H1 (cell line): ENCODE measurements at regions not wholly inside any gene's neighbourhood (a gene's known extent, or its start where the extent isn't known, plus 50 kb on each side); places are given as distances from the start of the nearest gene placed in this dataset.

Experiments used
- CTCF ChIA-PET: fragments of 300-600 bp; sonication (Branson Sonifier 250); formaldehyde crosslinking; loops from one replicate; lab custom pipeline; 2021; ENCODE audit not compliant: partially characterized antibody; lab: Charles Lee
- POLR2A ChIA-PET: fragments of 300-600 bp; sonication (Branson Sonifier 250); formaldehyde crosslinking; loops from one replicate; lab custom pipeline; 2021; ENCODE audit warnings: inconsistent platforms; ENCODE audit not compliant: partially characterized antibody; lab: Charles Lee
- DNase-seq, 2 experiments: peaks; one replicate each; pipeline versions ENCODE4 v3.0.0 to v3.0.0-alpha.2; 2010 to 2022; ENCODE audit warnings: low spot score in 2 of 2, low read depth in 1 of 2, mixed read lengths in 1 of 2
- FAIRE-seq: peaks from 2 replicates; lab custom pipeline; 2011; peaks lifted over from hg19 to GRCh38; lab: Jason Lieb, UNC
- H2AFZ ChIP-seq: 2 replicates; pipeline ENCODE4 v1.8.1; 2012; ENCODE audit warnings: low read length, inconsistent platforms
- H2AK5ac ChIP-seq: 2 replicates; pipeline ENCODE4 v1.6.1; 2013; ENCODE audit warnings: low read depth, low read length
- H2BK120ac ChIP-seq: replicated peaks from 2 replicates; pipeline ENCODE3; 2013; ENCODE audit warnings: low read depth, low read length, inconsistent platforms
- H2BK12ac ChIP-seq: 2 replicates; pipeline ENCODE4 v1.6.1; 2013; ENCODE audit warnings: low read depth, low read length
- H2BK15ac ChIP-seq: 2 replicates; pipeline ENCODE4 v1.6.1; 2013; ENCODE audit warnings: low read length
- H2BK20ac ChIP-seq: 2 replicates; pipeline ENCODE4 v1.6.1; 2013; ENCODE audit warnings: low read length
- H2BK5ac ChIP-seq: 2 replicates; pipeline ENCODE4 v1.6.1; 2013; ENCODE audit warnings: low read depth, low read length
- H3K14ac ChIP-seq: 2 replicates; pipeline ENCODE4 v1.6.1; 2013; ENCODE audit warnings: inconsistent platforms; ENCODE audit not compliant: insufficient read length
- H3K18ac ChIP-seq: 2 replicates; pipeline ENCODE4 v1.6.1; 2013; ENCODE audit warnings: low read length; ENCODE audit errors: extremely low read depth
- H3K23ac ChIP-seq: 2 replicates; pipeline ENCODE4 v1.6.1; 2013; ENCODE audit warnings: inconsistent platforms; ENCODE audit not compliant: insufficient read length
- H3K23me2 ChIP-seq: 2 replicates; pipeline ENCODE4 v1.6.1; 2013; ENCODE audit warnings: low read depth, low read length
- H3K27ac ChIP-seq: 2 replicates; pipeline ENCODE4 v1.6.1; 2011; ENCODE audit warnings: low read depth, low read length, inconsistent platforms
- H3K27me3 ChIP-seq, 4 experiments: replicated peaks in 1 of 4; 1 replicate in 1 of 4; 2 replicates in 3 of 4; pipeline versions ENCODE4 v1.6.1 to v1.8.1; 2011 to 2013; ENCODE audit warnings: low read length in 3 of 4, mild to moderate bottlenecking in 3 of 4, inconsistent platforms in 2 of 4, mixed read lengths in 2 of 4, moderate library complexity in 1 of 4; ENCODE audit not compliant: control insufficient read depth in 3 of 4, insufficient read depth in 3 of 4; ENCODE audit errors: extremely low read depth in 1 of 4
- H3K36me3 ChIP-seq, 4 experiments: 2 replicates each; pipeline versions ENCODE4 v1.6.1 to v1.8.1; 2011 to 2013; ENCODE audit warnings: mild to moderate bottlenecking in 4 of 4, low read length in 3 of 4, moderate library complexity in 2 of 4, control low read depth in 1 of 4, inconsistent platforms in 1 of 4; ENCODE audit not compliant: insufficient read depth in 4 of 4, control insufficient read depth in 2 of 4
- H3K4ac ChIP-seq: replicated peaks from 2 replicates; pipeline ENCODE3; 2013; ENCODE audit warnings: low read length, low read depth, mixed read lengths, inconsistent platforms; ENCODE audit not compliant: insufficient read length
- H3K4me1 ChIP-seq, 4 experiments: replicated peaks in 1 of 4; 1 replicate in 1 of 4; 2 replicates in 3 of 4; pipeline versions ENCODE4 v1.6.1 to v1.8.1; 2011 to 2013; ENCODE audit warnings: low read length in 3 of 4, inconsistent platforms in 2 of 4, mixed read lengths in 1 of 4; ENCODE audit not compliant: insufficient read depth in 4 of 4, control insufficient read depth in 3 of 4
- H3K4me2 ChIP-seq, 2 experiments: 2 replicates each; pipeline versions ENCODE4 v1.6.1 to v1.8.1; 2011 to 2013; ENCODE audit warnings: low read depth in 2 of 2, low read length in 2 of 2, control low read depth in 1 of 2, inconsistent platforms in 1 of 2, mild to moderate bottlenecking in 1 of 2; ENCODE audit not compliant: insufficient read depth in 1 of 2
- H3K4me3 ChIP-seq, 4 experiments: fragments of 200-600, 300-600 bp in 1 of 4; sonication (generic), shearing (Covaris generic), sonication (Bioruptor Twin) in 1 of 4; 2 replicates each; pipeline versions ENCODE4 v1.5.1 to v1.8.1; 2011 to 2016; ENCODE audit warnings: low read length in 4 of 4, low read depth in 3 of 4, control low read depth in 2 of 4, inconsistent platforms in 2 of 4, mild to moderate bottlenecking in 2 of 4, mixed read lengths in 1 of 4, moderate library complexity in 1 of 4; ENCODE audit not compliant: insufficient read depth in 2 of 4; ENCODE audit errors: extremely low read depth in 1 of 4
- H3K56ac ChIP-seq: replicated peaks from 2 replicates; pipeline ENCODE3; 2013; ENCODE audit warnings: low read depth, mild to moderate bottlenecking, mixed read lengths, low read length, inconsistent platforms; ENCODE audit not compliant: insufficient read length
- H3K79me1 ChIP-seq: 2 replicates; pipeline ENCODE4 v1.6.1; 2013; ENCODE audit warnings: low read depth, low read length, control low read depth
- H3K79me2 ChIP-seq, 2 experiments: 2 replicates each; pipeline versions ENCODE4 v1.6.1 to v1.8.1; 2012 to 2013; ENCODE audit warnings: low read length in 2 of 2, mild to moderate bottlenecking in 2 of 2, inconsistent platforms in 1 of 2; ENCODE audit not compliant: insufficient read depth in 2 of 2, control insufficient read depth in 1 of 2
- H3K9ac ChIP-seq, 4 experiments: replicated peaks in 1 of 4; 1 replicate in 1 of 4; 2 replicates in 3 of 4; pipeline versions ENCODE4 v1.6.1 to v1.8.1; 2011 to 2013; ENCODE audit warnings: low read depth in 3 of 4, low read length in 3 of 4, control low read depth in 2 of 4, mild to moderate bottlenecking in 2 of 4, moderate library complexity in 2 of 4, inconsistent platforms in 1 of 4; ENCODE audit errors: extremely low read depth in 1 of 4
- H3K9me3 ChIP-seq, 2 experiments: 2 replicates each; pipeline versions ENCODE4 v1.6.1 to v1.8.1; 2012 to 2013; ENCODE audit warnings: mild to moderate bottlenecking in 2 of 2, moderate library complexity in 2 of 2, control low read depth in 1 of 2, inconsistent platforms in 1 of 2, low read depth in 1 of 2, low read length in 1 of 2, mixed read lengths in 1 of 2; ENCODE audit not compliant: insufficient read depth in 2 of 2
- H4K20me1 ChIP-seq, 2 experiments: replicated peaks in 1 of 2; 2 replicates each; pipeline versions ENCODE3 to v1.8.1; 2011 to 2013; ENCODE audit warnings: inconsistent platforms in 2 of 2, low read length in 2 of 2, mild to moderate bottlenecking in 1 of 2; ENCODE audit not compliant: insufficient read depth in 2 of 2, control insufficient read depth in 1 of 2
- H4K5ac ChIP-seq: 2 replicates; pipeline ENCODE4 v1.6.1; 2013; ENCODE audit warnings: low read length, low read depth, mixed read lengths, inconsistent platforms; ENCODE audit not compliant: insufficient read length
- H4K8ac ChIP-seq: 2 replicates; pipeline ENCODE4 v1.8.0; 2013; ENCODE audit warnings: mild to moderate bottlenecking, moderate library complexity, low read length, inconsistent platforms; ENCODE audit not compliant: insufficient read depth; ENCODE audit errors: extremely low read depth
- H4K91ac ChIP-seq: replicated peaks from 2 replicates; pipeline ENCODE3; 2013; ENCODE audit warnings: low read length, mixed read lengths, inconsistent platforms; ENCODE audit not compliant: insufficient read length
- CHD2 ChIP-seq: IDR thresholded peaks from 2 replicates; pipeline ENCODE4 v1.6.1; 2012; ENCODE audit warnings: low read length, improper control_type of control experiment
- CREB1 ChIP-seq: IDR thresholded peaks from 2 replicates; pipeline ENCODE4 v1.6.1; 2012; ENCODE audit warnings: inconsistent platforms
- GTF2F1 ChIP-seq: IDR thresholded peaks from 2 replicates; pipeline ENCODE4 v1.6.1; 2012; ENCODE audit warnings: low read depth, low read length, improper control_type of control experiment, borderline replicate concordance
- RBBP5 ChIP-seq: IDR thresholded peaks from 2 replicates; pipeline ENCODE4 v1.7.1; 2012; ENCODE audit warnings: low read depth, mild to moderate bottlenecking, inconsistent platforms, low read length, moderate library complexity, borderline replicate concordance
- SAP30 ChIP-seq: fragments of 300-600 bp; sonication (generic); IDR thresholded peaks from 2 replicates; pipeline ENCODE4 v1.7.1; 2012; ENCODE audit warnings: low read length, moderate library complexity, mild to moderate bottlenecking, inconsistent platforms; ENCODE audit not compliant: insufficient read depth, insufficient replicate concordance
- SIRT6 ChIP-seq: IDR thresholded peaks from one replicate; pipeline ENCODE4 v1.7.1; 2012; ENCODE audit warnings: low read length, inconsistent platforms
- SP2 ChIP-seq: IDR thresholded peaks from 2 replicates; pipeline ENCODE4 v1.6.1; 2012; ENCODE audit warnings: mild to moderate bottlenecking, low read length, inconsistent platforms
- WGBS, 2 experiments: shearing (Covaris generic) in 1 of 2; methylation state at CpG; one replicate each; pipeline versions ENCODE4 v1.1.6 to v1.1.7; 2013 to 2015; ENCODE audit warnings: low lambda C conversion rate in 2 of 2, mixed read lengths in 2 of 2, inconsistent platforms in 1 of 2, low coverage in 1 of 2, missing lambda C conversion rate in 1 of 2; ENCODE audit not compliant: insufficient replicate concordance in 2 of 2, insufficient coverage in 1 of 2, insufficient read length in 1 of 2; ENCODE audit errors: extremely low coverage in 1 of 2, missing lambda C conversion rate in 1 of 2; 5-methylcytosine and 5-hydroxymethylcytosine counted together
- TF ChIP-seq, protein P1 (sequence below): IDR thresholded peaks from 2 replicates; pipeline ENCODE4 v1.6.1; 2012; ENCODE audit warnings: low read length, inconsistent platforms
- TF ChIP-seq, protein P2 (sequence below), 3 experiments: IDR thresholded peaks; 1 replicate in 2 of 3; 2 replicates in 1 of 3; pipeline versions ENCODE4 v1.5.1 to v1.6.1; 2011; ENCODE audit warnings: low read length in 3 of 3, mild to moderate bottlenecking in 3 of 3, inconsistent platforms in 2 of 3, low read depth in 1 of 3, moderate library complexity in 1 of 3; ENCODE audit not compliant: insufficient read depth in 1 of 3; ENCODE audit errors: control extremely low read depth in 1 of 3

DNA sequence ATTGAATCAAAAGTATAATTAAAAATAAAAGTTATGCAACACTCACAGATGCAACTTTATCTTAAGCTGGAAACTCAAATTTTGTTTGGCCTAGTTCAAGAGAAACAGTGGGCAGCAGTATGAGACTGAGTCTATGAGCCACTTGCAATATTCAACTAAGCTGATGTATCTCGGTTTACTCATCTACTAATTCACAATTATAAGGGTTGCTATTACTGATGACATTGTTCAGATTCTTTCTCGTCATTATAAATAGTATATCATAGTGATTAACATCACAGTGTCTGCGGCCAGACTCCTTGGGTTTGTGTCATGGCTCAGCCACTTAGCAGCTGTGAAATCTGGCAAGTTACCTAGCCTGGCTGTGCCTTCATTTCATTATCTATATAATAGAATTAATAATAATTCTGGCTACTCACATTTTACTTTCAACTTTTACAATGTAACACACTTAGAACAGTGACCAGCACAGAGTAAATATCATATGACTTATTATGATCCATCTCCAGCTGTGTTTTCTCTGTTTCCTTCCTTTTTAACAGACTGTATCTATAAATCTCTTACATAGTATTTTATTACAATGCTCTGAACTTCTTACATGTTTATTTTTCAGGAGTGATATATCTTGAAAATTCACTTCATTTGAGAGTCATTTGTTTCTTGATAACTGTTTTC lies 194.3 kb upstream of the RGS18 start:
- Histone ChIP-seq H3K23me2 (no peaks in the 10 kb centered on the region), H2BK120ac (no peak overlapping the region), H3K27ac (no peak overlapping the region), H4K8ac (no peak overlapping the region), H4K5ac (no peak overlapping the region), H3K36me3 (no peaks in the 10 kb centered on the region), H3K4me1 (no peaks in the 10 kb centered on the region), H3K79me2 (no peaks in the 10 kb centered on the region), H3K4me2 (no peak overlapping the region), H4K91ac (no peak overlapping the region), H3K4ac (no peak overlapping the region), H3K27me3 (no peaks in the 10 kb centered on the region), H2AFZ (no peak overlapping the region), H3K9me3 (no peaks in the 10 kb centered on the region), H3K9ac (no peak overlapping the region), H3K14ac (no peak overlapping the region), H3K18ac (no peak overlapping the region), H3K79me1 (no peaks in the 10 kb centered on the region), H2BK5ac (no peak overlapping the region), H3K4me3 (no peak overlapping the region), H2AK5ac (no peak overlapping the region), H2BK12ac (no peak overlapping the region), H3K56ac (no peak overlapping the region), H2BK15ac (no peak overlapping the region), H2BK20ac (no peak overlapping the region), H4K20me1 (no peaks in the 10 kb centered on the region), H3K23ac (no peak overlapping the region)
- no peak for DNase-seq
- POLR2A ChIA-PET = no interaction called here
- TF ChIP-seq SAP30 (no peak), SP2 (no peak), GTF2F1 (no peak), CHD2 (no peak), RBBP5 (no peak), CREB1 (no peak), SIRT6 (no peak)
- TF ChIP-seq, protein P1, sequence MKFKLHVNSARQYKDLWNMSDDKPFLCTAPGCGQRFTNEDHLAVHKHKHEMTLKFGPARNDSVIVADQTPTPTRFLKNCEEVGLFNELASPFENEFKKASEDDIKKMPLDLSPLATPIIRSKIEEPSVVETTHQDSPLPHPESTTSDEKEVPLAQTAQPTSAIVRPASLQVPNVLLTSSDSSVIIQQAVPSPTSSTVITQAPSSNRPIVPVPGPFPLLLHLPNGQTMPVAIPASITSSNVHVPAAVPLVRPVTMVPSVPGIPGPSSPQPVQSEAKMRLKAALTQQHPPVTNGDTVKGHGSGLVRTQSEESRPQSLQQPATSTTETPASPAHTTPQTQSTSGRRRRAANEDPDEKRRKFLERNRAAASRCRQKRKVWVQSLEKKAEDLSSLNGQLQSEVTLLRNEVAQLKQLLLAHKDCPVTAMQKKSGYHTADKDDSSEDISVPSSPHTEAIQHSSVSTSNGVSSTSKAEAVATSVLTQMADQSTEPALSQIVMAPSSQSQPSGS = no peak
- TF ChIP-seq, protein P2, sequence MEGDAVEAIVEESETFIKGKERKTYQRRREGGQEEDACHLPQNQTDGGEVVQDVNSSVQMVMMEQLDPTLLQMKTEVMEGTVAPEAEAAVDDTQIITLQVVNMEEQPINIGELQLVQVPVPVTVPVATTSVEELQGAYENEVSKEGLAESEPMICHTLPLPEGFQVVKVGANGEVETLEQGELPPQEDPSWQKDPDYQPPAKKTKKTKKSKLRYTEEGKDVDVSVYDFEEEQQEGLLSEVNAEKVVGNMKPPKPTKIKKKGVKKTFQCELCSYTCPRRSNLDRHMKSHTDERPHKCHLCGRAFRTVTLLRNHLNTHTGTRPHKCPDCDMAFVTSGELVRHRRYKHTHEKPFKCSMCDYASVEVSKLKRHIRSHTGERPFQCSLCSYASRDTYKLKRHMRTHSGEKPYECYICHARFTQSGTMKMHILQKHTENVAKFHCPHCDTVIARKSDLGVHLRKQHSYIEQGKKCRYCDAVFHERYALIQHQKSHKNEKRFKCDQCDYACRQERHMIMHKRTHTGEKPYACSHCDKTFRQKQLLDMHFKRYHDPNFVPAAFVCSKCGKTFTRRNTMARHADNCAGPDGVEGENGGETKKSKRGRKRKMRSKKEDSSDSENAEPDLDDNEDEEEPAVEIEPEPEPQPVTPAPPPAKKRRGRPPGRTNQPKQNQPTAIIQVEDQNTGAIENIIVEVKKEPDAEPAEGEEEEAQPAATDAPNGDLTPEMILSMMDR (IDR thresholded peaks at IDR 0.05; ENCODE audit: control extremely low read depth in 1 of 3, insufficient read depth in 1 of 3, low read depth in 1 of 3, low read length in 3 of 3) = no peak
- no peak for FAIRE-seq
- 59% methylated on average over 3 of the region's 3 CpGs; no CpG with 5 or more reads in 1 of the 2 experiments for WGBS, 2 experiments
- CTCF ChIA-PET = interaction anchor here (1.3 kb wide), 1 partner anchor 9 kb away, joined by 3 read pairs; no protein-coding TSS in a partner anchor
